GM23248 (cell line): ENCODE measurements at regions not wholly inside any gene's neighbourhood (a gene's known extent, or its start where the extent isn't known, plus 50 kb on each side); places are given as distances from the start of the nearest gene placed in this dataset.
A peak's percentile ranks its signal among the peaks of the same experiment; 100 is the strongest.

Source experiments
- DNase-seq: peaks from one replicate; pipeline ENCODE4 v3.0.0-alpha.2; 2015
- H2AFZ ChIP-seq: fragments of 200-600 bp; sonication (generic); 2 replicates; pipeline ENCODE4 v1.6.1; 2016; ENCODE audit warnings: antibody characterized with exemption
- H3F3A ChIP-seq: fragments of 200-600 bp; sonication (generic); 2 replicates; pipeline ENCODE4 v1.6.1; 2016; ENCODE audit warnings: mild to moderate bottlenecking, antibody characterized with exemption, mixed run types; ENCODE audit not compliant: insufficient read depth
- H3K27ac ChIP-seq: fragments of 200-600 bp; sonication (generic); 2 replicates; pipeline ENCODE4 v1.5.1; 2016; ENCODE audit warnings: mild to moderate bottlenecking
- H3K27me3 ChIP-seq: fragments of 200-600 bp; sonication (generic); replicated peaks from 2 replicates; pipeline ENCODE4 v1.6.1; 2016; ENCODE audit warnings: mild to moderate bottlenecking; ENCODE audit not compliant: insufficient read depth
- H3K36me3 ChIP-seq: fragments of 200-600 bp; sonication (generic); 2 replicates; pipeline ENCODE4 v1.6.1; 2016; ENCODE audit warnings: low read depth, mild to moderate bottlenecking
- H3K4me1 ChIP-seq: fragments of 200-600 bp; sonication (generic); 2 replicates; pipeline ENCODE4 v1.6.1; 2016; ENCODE audit warnings: mild to moderate bottlenecking; ENCODE audit not compliant: insufficient read depth
- H3K4me2 ChIP-seq: fragments of 200-600 bp; sonication (generic); one replicate; pipeline ENCODE4 v1.6.1; 2016; ENCODE audit warnings: mild to moderate bottlenecking; ENCODE audit not compliant: unreplicated experiment
- H3K4me3 ChIP-seq: fragments of 200-600 bp; sonication (generic); 2 replicates; pipeline ENCODE4 v1.5.1; 2016; ENCODE audit warnings: mild to moderate bottlenecking
- H3K79me2 ChIP-seq: fragments of 200-600 bp; sonication (generic); 2 replicates; pipeline ENCODE4 v1.6.1; 2016; ENCODE audit warnings: mild to moderate bottlenecking; ENCODE audit not compliant: insufficient read depth
- H3K9ac ChIP-seq: fragments of 200-600 bp; sonication (generic); 2 replicates; pipeline ENCODE4 v1.6.1; 2016; ENCODE audit warnings: mild to moderate bottlenecking
- H3K9me2 ChIP-seq: fragments of 200-600 bp; sonication (generic); 2 replicates; pipeline ENCODE4 v1.6.1; 2016; ENCODE audit warnings: mixed run types, mild to moderate bottlenecking, moderate library complexity; ENCODE audit not compliant: insufficient read depth
- H3K9me3 ChIP-seq: fragments of 200-600 bp; sonication (generic); one replicate; pipeline ENCODE4 v1.6.1; 2017; ENCODE audit warnings: low read depth
- H4K20me1 ChIP-seq: fragments of 200-600 bp; sonication (generic); 2 replicates; pipeline ENCODE4 v1.6.0; 2016; ENCODE audit not compliant: insufficient read depth
- EZH2 ChIP-seq: fragments of 200-600 bp; sonication (generic); IDR thresholded peaks from 2 replicates; pipeline ENCODE4 v1.6.1; 2018; ENCODE audit warnings: antibody characterized with exemption, mild to moderate bottlenecking; ENCODE audit not compliant: insufficient read depth, poor library complexity, severe bottlenecking
- EZH2phosphoT487 ChIP-seq: fragments of 200-600 bp; sonication (generic); IDR thresholded peaks from 2 replicates; pipeline ENCODE4 v1.6.1; 2018; ENCODE audit warnings: antibody characterized with exemption, moderate library complexity, mild to moderate bottlenecking, low read depth; ENCODE audit not compliant: insufficient read depth
- WGBS, 2 experiments: methylation state at CpG; one replicate each; pipeline ENCODE4 v1.1.6; 2015 to 2017; ENCODE audit warnings: low lambda C conversion rate in 2 of 2, low coverage in 1 of 2; ENCODE audit errors: missing lambda C conversion rate in 2 of 2; 5-methylcytosine and 5-hydroxymethylcytosine counted together
- in situ Hi-C: fragments of 300-500 bp; cut with MboI; formaldehyde crosslinking; loops from 2 replicates; pipeline ENCODE4 v1.15.0; 2020

- no peaks in the 10 kb centered on the region for H3K79me2 ChIP-seq
- H3K9me3 ChIP-seq: no peaks in the 10 kb centered on the region
- H4K20me1 ChIP-seq: no peaks in the 10 kb centered on the region
- H3K4me1 ChIP-seq: peaks cover 15% of the 10 kb centered on the region
- TF ChIP-seq EZH2: no peak
- TF ChIP-seq EZH2phosphoT487: no peak
- peak; percentile 40 for DNase-seq
- no peak overlapping the region for H3K9ac ChIP-seq
- no peak overlapping the region for H3K4me3 ChIP-seq
- no peaks in the 10 kb centered on the region for H3K36me3 ChIP-seq
- no peak overlapping the region for H2AFZ ChIP-seq
- H3K4me2 ChIP-seq: no peak overlapping the region
- no peak overlapping the region for H3K27ac ChIP-seq
- no peaks in the 10 kb centered on the region for H3K9me2 ChIP-seq
- in situ Hi-C loops: no loop called here
- peaks cover 4% of the 10 kb centered on the region; the same call in 1 of the 2 replicates for H3F3A ChIP-seq
- 60% methylated on average over 5 of the region's 5 CpGs for WGBS, 2 experiments
- H3K27me3 ChIP-seq: no peaks in the 10 kb centered on the region
These were observed 399.5 kb downstream of the ENC1 start for GRCh38 chr5:74240783-74241750.

GRCh38 chr5:74239261-74239660, 401.3 kb downstream of the ENC1 start:
- Histone ChIP-seq H3K79me2 (no peaks in the 10 kb centered on the region), H2AFZ (no peak overlapping the region), H3K9ac (no peak overlapping the region), H4K20me1 (no peaks in the 10 kb centered on the region), H3K9me2 (no peaks in the 10 kb centered on the region), H3K27me3 (no peaks in the 10 kb centered on the region), H3K27ac (no peak overlapping the region), H3K4me1 (peaks cover 32% of the 10 kb centered on the region), H3F3A (peaks cover 6% of the 10 kb centered on the region; the same call in 1 of the 2 replicates), H3K4me3 (no peak overlapping the region), H3K36me3 (no peaks in the 10 kb centered on the region), H3K9me3 (no peaks in the 10 kb centered on the region), H3K4me2 (no peak overlapping the region)
- 77 to 84% methylated on average over 2 of the region's 2 CpGs for WGBS, 2 experiments
- in situ Hi-C loops: no loop called here
- TF ChIP-seq EZH2: no peak
- no peak for TF ChIP-seq EZH2phosphoT487
- DNase-seq: no peak

GRCh38 chr5:74237571-74238145, 402.9 kb downstream of the ENC1 start:
- in situ Hi-C loops: no loop called here
- no peaks in the 10 kb centered on the region for H3K36me3 ChIP-seq
- 77 to 82% methylated on average over 3 of the region's 3 CpGs for WGBS, 2 experiments
- H3K4me3 ChIP-seq: no peak overlapping the region
- H3K4me1 ChIP-seq: peaks cover 48% of the 10 kb centered on the region
- TF ChIP-seq EZH2phosphoT487 (no peak), EZH2 (no peak)
- no peaks in the 10 kb centered on the region for H3K9me3 ChIP-seq
- no peak overlapping the region for H3K4me2 ChIP-seq
- H3F3A ChIP-seq: peaks cover 22% of the 10 kb centered on the region
- H3K79me2 ChIP-seq: no peaks in the 10 kb centered on the region
- H3K27me3 ChIP-seq: no peaks in the 10 kb centered on the region
- H3K9me2 ChIP-seq: no peaks in the 10 kb centered on the region
- H2AFZ ChIP-seq: no peak overlapping the region
- DNase-seq: no peak
- H4K20me1 ChIP-seq: no peaks in the 10 kb centered on the region
- no peak overlapping the region for H3K27ac ChIP-seq
- H3K9ac ChIP-seq: no peak overlapping the region

- no peak overlapping the region for H3K4me2 ChIP-seq
- no peaks in the 10 kb centered on the region for H4K20me1 ChIP-seq
- H3K9ac ChIP-seq: no peak overlapping the region
- H3K36me3 ChIP-seq: no peaks in the 10 kb centered on the region
- no peak overlapping the region for H3K4me3 ChIP-seq
- no peak for TF ChIP-seq EZH2
- no peak for TF ChIP-seq EZH2phosphoT487
- no peaks in the 10 kb centered on the region for H3K9me3 ChIP-seq
- peaks cover 46% of the 10 kb centered on the region for H3K4me1 ChIP-seq
- no peak overlapping the region for H2AFZ ChIP-seq
- H3K27me3 ChIP-seq: no peaks in the 10 kb centered on the region
- peaks cover 31% of the 10 kb centered on the region for H3F3A ChIP-seq
- no peaks in the 10 kb centered on the region for H3K9me2 ChIP-seq
- in situ Hi-C loops: no loop called here
- no peaks in the 10 kb centered on the region for H3K79me2 ChIP-seq
- peak; percentile 28 for DNase-seq
- no peak overlapping the region for H3K27ac ChIP-seq
These were observed 405.0 kb downstream of the ENC1 start for GRCh38 chr5:74235552-74235951.
